WTC11 (cell line): ENCODE measurements at regions not wholly inside any gene's neighbourhood (a gene's known extent, or its start where the extent isn't known, plus 50 kb on each side); places are given as distances from the start of the nearest gene placed in this dataset.

Source experiments
- ATAC-seq: fragments of 200-7000 bp; cut with Tn5 transposase; 2 replicates; pipeline ENCODE4 v1.10.0; 2021; ENCODE audit warnings: mild to moderate bottlenecking, moderate library complexity
- CTCF ChIA-PET: fragments of 300-600 bp; sonication (Branson Sonifier 250); formaldehyde crosslinking; loops from one replicate; lab custom pipeline; 2021; ENCODE audit warnings: antibody characterized with exemption; lab: Charles Lee
- POLR2A ChIA-PET: fragments of 350-600 bp; sonication (Branson Sonifier 250); formaldehyde crosslinking; loops from one replicate; lab custom pipeline; 2021; ENCODE audit warnings: antibody characterized with exemption; lab: Charles Lee
- DNase-seq: peaks from one replicate; pipeline ENCODE4 v3.0.0; 2021; ENCODE audit warnings: low spot score
- H3K27ac Mint-ChIP-seq: 2 replicates; pipeline ENCODE4 v1.8.0; 2021; ENCODE audit warnings: mixed read lengths
- H3K27me3 Mint-ChIP-seq: 2 replicates; pipeline ENCODE4 v1.8.0; 2021; ENCODE audit warnings: low read depth, mild to moderate bottlenecking, moderate library complexity, mixed read lengths
- H3K36me3 Mint-ChIP-seq: 2 replicates; pipeline ENCODE4 v1.8.0; 2021; ENCODE audit warnings: mixed read lengths
- H3K4me1 Mint-ChIP-seq: 2 replicates; pipeline ENCODE4 v1.8.0; 2022; ENCODE audit warnings: mixed read lengths
- H3K4me3 Mint-ChIP-seq: 2 replicates; pipeline ENCODE4 v1.8.0; 2021; ENCODE audit warnings: mild to moderate bottlenecking, moderate library complexity, mixed read lengths
- H3K9me3 Mint-ChIP-seq: 2 replicates; pipeline ENCODE4 v1.8.0; 2021; ENCODE audit warnings: mixed read lengths
- CREB1 ChIP-seq: sonication (generic); formaldehyde crosslinking; IDR thresholded peaks from 2 replicates; pipeline ENCODE4 v1.8.0; 2023; ENCODE audit warnings: mild to moderate bottlenecking, missing genetic modification reagents
- ESRRA ChIP-seq: sonication (generic); formaldehyde crosslinking; IDR thresholded peaks from 2 replicates; pipeline ENCODE4 v1.8.1; 2022; ENCODE audit warnings: mild to moderate bottlenecking, missing genetic modification reagents, borderline replicate concordance
- ETV6 ChIP-seq: sonication (generic); formaldehyde crosslinking; IDR thresholded peaks from 2 replicates; pipeline ENCODE4 v1.8.1; 2022; ENCODE audit warnings: mild to moderate bottlenecking, missing genetic modification reagents
- FOXJ3 ChIP-seq: sonication (generic); formaldehyde crosslinking; IDR thresholded peaks from 2 replicates; pipeline ENCODE4 v1.9.0; 2021; ENCODE audit warnings: missing genetic modification reagents, mild to moderate bottlenecking, borderline replicate concordance
- GRHL2 ChIP-seq: fragments of 250-450 bp; sonication (Bioruptor Pico); IDR thresholded peaks from 2 replicates; pipeline ENCODE4 v1.8.0; 2022; ENCODE audit warnings: mild to moderate bottlenecking, moderate library complexity; ENCODE audit not compliant: insufficient replicate concordance, severe bottlenecking
- GTF2I ChIP-seq: fragments of 250-450 bp; sonication (Bioruptor Pico); conservative IDR thresholded peaks from 2 replicates; pipeline ENCODE4 v1.4.0; 2021; ENCODE audit warnings: mild to moderate bottlenecking
- MXD4 ChIP-seq: fragments of 250-450 bp; sonication (Bioruptor Pico); IDR thresholded peaks from 2 replicates; pipeline ENCODE4 v1.8.0; 2021; ENCODE audit warnings: mild to moderate bottlenecking, moderate library complexity, borderline replicate concordance
- MYBL2 ChIP-seq: sonication (generic); formaldehyde crosslinking; IDR thresholded peaks from 2 replicates; pipeline ENCODE4 v1.8.1; 2023; ENCODE audit warnings: mild to moderate bottlenecking, moderate library complexity, missing genetic modification reagents
- NFATC4 ChIP-seq: fragments of 250-450 bp; sonication (Bioruptor Pico); IDR thresholded peaks from 2 replicates; pipeline ENCODE4 v1.9.0; 2021; ENCODE audit warnings: mild to moderate bottlenecking
- NFYB ChIP-seq: sonication (generic); formaldehyde crosslinking; conservative IDR thresholded peaks from 2 replicates; pipeline ENCODE4 v1.8.0; 2022; ENCODE audit warnings: low read depth, missing genetic modification reagents
- NR3C1 ChIP-seq: sonication (generic); formaldehyde crosslinking; conservative IDR thresholded peaks from 2 replicates; pipeline ENCODE4 v1.8.1; 2023; ENCODE audit warnings: low read depth, mild to moderate bottlenecking, missing genetic modification reagents
- OVOL2 ChIP-seq: fragments of 250-450 bp; sonication (Bioruptor Pico); IDR thresholded peaks from 2 replicates; pipeline ENCODE4 v1.9.0; 2021; ENCODE audit warnings: mild to moderate bottlenecking, borderline replicate concordance
- SMAD3 ChIP-seq: sonication (generic); formaldehyde crosslinking; IDR thresholded peaks from 2 replicates; pipeline ENCODE4 v1.8.0; 2022; ENCODE audit warnings: missing genetic modification reagents, mild to moderate bottlenecking, borderline replicate concordance
- TEAD4 ChIP-seq: sonication (generic); formaldehyde crosslinking; IDR thresholded peaks from 2 replicates; pipeline ENCODE4 v1.8.0; 2022; ENCODE audit warnings: mild to moderate bottlenecking, missing genetic modification reagents
- TP53 ChIP-seq: sonication (generic); formaldehyde crosslinking; IDR thresholded peaks from 2 replicates; pipeline ENCODE4 v1.8.1; 2023; ENCODE audit warnings: mild to moderate bottlenecking, missing genetic modification reagents
- ZNF138 ChIP-seq: sonication (generic); formaldehyde crosslinking; conservative IDR thresholded peaks from 2 replicates; pipeline ENCODE4 v1.8.1; 2022; ENCODE audit warnings: mild to moderate bottlenecking, moderate library complexity, missing genetic modification reagents
- ZNF263 ChIP-seq: sonication (generic); formaldehyde crosslinking; IDR thresholded peaks from 2 replicates; pipeline ENCODE4 v1.8.1; 2022; ENCODE audit warnings: low read depth, mild to moderate bottlenecking, moderate library complexity, missing genetic modification reagents
- TF ChIP-seq, protein P1 (sequence below): sonication (generic); formaldehyde crosslinking; IDR thresholded peaks from 2 replicates; pipeline ENCODE4 v1.8.0; 2022; ENCODE audit warnings: mild to moderate bottlenecking, missing genetic modification reagents
- TF ChIP-seq, protein P2 (sequence below): sonication (generic); formaldehyde crosslinking; IDR thresholded peaks from 2 replicates; pipeline ENCODE4 v1.8.1; 2023; ENCODE audit warnings: mild to moderate bottlenecking, missing genetic modification reagents
- TF ChIP-seq, protein P3 (sequence below): fragments of 250-450 bp; sonication (Bioruptor Pico); IDR thresholded peaks from 2 replicates; pipeline ENCODE4 v1.9.0; 2021; ENCODE audit warnings: mild to moderate bottlenecking, borderline replicate concordance
- TF ChIP-seq, protein P4 (sequence below): sonication (generic); formaldehyde crosslinking; IDR thresholded peaks from 2 replicates; pipeline ENCODE4 v1.8.0; 2023; ENCODE audit warnings: missing genetic modification reagents
- TF ChIP-seq, protein P5 (sequence below): sonication (generic); formaldehyde crosslinking; IDR thresholded peaks from 2 replicates; pipeline ENCODE4 v1.8.0; 2022; ENCODE audit warnings: mild to moderate bottlenecking, missing genetic modification reagents

DNA sequence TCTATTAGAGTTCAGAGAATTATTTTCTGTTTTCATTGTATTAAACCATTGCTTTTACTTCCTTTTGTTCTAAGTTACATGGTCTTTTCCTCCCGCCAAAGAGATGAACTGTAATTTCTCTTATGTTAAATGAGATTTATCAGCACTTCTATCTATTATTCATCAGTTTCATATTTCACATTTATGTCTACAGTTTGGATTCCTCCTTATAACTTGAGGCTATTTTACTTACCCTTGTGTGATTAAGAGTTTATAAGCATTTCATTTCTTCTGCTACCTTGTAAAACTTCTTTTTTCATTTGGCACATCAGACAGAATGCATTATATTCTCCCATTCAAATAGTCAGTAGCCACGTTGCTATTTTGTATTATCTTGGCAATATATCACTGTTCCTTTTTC is 248.2 kb downstream of the PLA2G4A start:
- peaks cover 17% of the 10 kb centered on the region for H3K9me3 Mint-ChIP-seq
- CTCF ChIA-PET, result no interaction called here

DNA sequence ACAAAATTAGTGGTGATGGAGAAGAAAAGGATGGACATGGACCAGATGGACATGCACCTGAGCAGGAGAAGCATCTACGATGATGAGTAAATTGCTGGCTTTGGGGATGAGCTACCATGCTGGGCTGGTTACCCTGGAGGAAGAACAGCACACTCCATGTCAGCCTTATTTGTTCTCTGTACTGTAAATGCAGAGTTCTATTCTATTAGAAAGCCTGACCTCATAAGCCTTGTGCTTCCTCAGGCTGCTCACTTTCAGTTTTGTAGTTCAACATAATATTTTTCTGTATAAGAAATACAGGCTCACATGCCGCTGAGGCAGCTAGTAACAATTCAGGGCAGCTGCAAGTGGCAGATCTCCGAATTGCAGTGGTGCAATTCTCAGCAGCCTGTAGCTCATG is 249.6 kb downstream of the PLA2G4A start:
- Mint-ChIP-seq H3K9me3 (peaks cover 9% of the 10 kb centered on the region), H3K4me3 (no peak overlapping the region), H3K27ac (no peak overlapping the region), H3K27me3 (no peaks in the 10 kb centered on the region), H3K36me3 (0 out of 2 replicates have a peak, but pooled peaks cover under 1% of the 10 kb centered on the region), H3K4me1 (no peaks in the 10 kb centered on the region)
- ATAC-seq (no peak), DNase-seq (no peak)
- ChIA-PET CTCF (no interaction called here), POLR2A (interaction anchor here (0.5 kb wide), 1 partner anchor 1396 kb away, joined by 4 read pairs; no protein-coding TSS in a partner anchor)
- no peak for TF ChIP-seq ZNF138 (CRISPR knock-in tag)
- TF ChIP-seq, protein P1, sequence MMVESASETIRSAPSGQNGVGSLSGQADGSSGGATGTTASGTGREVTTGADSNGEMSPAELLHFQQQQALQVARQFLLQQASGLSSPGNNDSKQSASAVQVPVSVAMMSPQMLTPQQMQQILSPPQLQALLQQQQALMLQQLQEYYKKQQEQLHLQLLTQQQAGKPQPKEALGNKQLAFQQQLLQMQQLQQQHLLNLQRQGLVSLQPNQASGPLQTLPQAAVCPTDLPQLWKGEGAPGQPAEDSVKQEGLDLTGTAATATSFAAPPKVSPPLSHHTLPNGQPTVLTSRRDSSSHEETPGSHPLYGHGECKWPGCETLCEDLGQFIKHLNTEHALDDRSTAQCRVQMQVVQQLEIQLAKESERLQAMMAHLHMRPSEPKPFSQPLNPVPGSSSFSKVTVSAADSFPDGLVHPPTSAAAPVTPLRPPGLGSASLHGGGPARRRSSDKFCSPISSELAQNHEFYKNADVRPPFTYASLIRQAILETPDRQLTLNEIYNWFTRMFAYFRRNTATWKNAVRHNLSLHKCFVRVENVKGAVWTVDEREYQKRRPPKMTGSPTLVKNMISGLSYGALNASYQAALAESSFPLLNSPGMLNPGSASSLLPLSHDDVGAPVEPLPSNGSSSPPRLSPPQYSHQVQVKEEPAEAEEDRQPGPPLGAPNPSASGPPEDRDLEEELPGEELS, result no peak
- TF ChIP-seq TP53 (CRISPR knock-in tag), result no peak
- TF ChIP-seq TEAD4 (CRISPR knock-in tag), result no peak
- no peak for TF ChIP-seq NFATC4 (CRISPR knock-in tag)
- no peak for TF ChIP-seq CREB1 (CRISPR knock-in tag)
- no peak for TF ChIP-seq MYBL2 (CRISPR knock-in tag)
- TF ChIP-seq, protein P2, sequence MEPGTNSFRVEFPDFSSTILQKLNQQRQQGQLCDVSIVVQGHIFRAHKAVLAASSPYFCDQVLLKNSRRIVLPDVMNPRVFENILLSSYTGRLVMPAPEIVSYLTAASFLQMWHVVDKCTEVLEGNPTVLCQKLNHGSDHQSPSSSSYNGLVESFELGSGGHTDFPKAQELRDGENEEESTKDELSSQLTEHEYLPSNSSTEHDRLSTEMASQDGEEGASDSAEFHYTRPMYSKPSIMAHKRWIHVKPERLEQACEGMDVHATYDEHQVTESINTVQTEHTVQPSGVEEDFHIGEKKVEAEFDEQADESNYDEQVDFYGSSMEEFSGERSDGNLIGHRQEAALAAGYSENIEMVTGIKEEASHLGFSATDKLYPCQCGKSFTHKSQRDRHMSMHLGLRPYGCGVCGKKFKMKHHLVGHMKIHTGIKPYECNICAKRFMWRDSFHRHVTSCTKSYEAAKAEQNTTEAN (CRISPR knock-in tag), result no peak
- no peak for TF ChIP-seq MXD4
- TF ChIP-seq NFYB (CRISPR knock-in tag), result no peak
- TF ChIP-seq NR3C1, result no peak
- TF ChIP-seq, all 79 proteins: peak for 0

More for the DNA sequence above, 248.2 kb downstream of the PLA2G4A start:
- no peaks in the 10 kb centered on the region for H3K27me3 Mint-ChIP-seq
- ATAC-seq, result no peak
- POLR2A ChIA-PET, result no interaction called here
- no peak for DNase-seq
- no peaks in the 10 kb centered on the region for H3K4me1 Mint-ChIP-seq
- H3K36me3 Mint-ChIP-seq, result peaks cover 7% of the 10 kb centered on the region; the same call in 1 of the 2 replicates
- no peak for TF ChIP-seq OVOL2 (CRISPR knock-in tag)
- TF ChIP-seq, protein P3, sequence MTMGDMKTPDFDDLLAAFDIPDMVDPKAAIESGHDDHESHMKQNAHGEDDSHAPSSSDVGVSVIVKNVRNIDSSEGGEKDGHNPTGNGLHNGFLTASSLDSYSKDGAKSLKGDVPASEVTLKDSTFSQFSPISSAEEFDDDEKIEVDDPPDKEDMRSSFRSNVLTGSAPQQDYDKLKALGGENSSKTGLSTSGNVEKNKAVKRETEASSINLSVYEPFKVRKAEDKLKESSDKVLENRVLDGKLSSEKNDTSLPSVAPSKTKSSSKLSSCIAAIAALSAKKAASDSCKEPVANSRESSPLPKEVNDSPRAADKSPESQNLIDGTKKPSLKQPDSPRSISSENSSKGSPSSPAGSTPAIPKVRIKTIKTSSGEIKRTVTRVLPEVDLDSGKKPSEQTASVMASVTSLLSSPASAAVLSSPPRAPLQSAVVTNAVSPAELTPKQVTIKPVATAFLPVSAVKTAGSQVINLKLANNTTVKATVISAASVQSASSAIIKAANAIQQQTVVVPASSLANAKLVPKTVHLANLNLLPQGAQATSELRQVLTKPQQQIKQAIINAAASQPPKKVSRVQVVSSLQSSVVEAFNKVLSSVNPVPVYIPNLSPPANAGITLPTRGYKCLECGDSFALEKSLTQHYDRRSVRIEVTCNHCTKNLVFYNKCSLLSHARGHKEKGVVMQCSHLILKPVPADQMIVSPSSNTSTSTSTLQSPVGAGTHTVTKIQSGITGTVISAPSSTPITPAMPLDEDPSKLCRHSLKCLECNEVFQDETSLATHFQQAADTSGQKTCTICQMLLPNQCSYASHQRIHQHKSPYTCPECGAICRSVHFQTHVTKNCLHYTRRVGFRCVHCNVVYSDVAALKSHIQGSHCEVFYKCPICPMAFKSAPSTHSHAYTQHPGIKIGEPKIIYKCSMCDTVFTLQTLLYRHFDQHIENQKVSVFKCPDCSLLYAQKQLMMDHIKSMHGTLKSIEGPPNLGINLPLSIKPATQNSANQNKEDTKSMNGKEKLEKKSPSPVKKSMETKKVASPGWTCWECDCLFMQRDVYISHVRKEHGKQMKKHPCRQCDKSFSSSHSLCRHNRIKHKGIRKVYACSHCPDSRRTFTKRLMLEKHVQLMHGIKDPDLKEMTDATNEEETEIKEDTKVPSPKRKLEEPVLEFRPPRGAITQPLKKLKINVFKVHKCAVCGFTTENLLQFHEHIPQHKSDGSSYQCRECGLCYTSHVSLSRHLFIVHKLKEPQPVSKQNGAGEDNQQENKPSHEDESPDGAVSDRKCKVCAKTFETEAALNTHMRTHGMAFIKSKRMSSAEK (CRISPR knock-in tag), result no peak
- TF ChIP-seq, protein P2 (CRISPR knock-in tag), result no peak
- TF ChIP-seq, protein P4, sequence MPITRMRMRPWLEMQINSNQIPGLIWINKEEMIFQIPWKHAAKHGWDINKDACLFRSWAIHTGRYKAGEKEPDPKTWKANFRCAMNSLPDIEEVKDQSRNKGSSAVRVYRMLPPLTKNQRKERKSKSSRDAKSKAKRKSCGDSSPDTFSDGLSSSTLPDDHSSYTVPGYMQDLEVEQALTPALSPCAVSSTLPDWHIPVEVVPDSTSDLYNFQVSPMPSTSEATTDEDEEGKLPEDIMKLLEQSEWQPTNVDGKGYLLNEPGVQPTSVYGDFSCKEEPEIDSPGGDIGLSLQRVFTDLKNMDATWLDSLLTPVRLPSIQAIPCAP (CRISPR knock-in tag), result no peak
- TF ChIP-seq, protein P5, sequence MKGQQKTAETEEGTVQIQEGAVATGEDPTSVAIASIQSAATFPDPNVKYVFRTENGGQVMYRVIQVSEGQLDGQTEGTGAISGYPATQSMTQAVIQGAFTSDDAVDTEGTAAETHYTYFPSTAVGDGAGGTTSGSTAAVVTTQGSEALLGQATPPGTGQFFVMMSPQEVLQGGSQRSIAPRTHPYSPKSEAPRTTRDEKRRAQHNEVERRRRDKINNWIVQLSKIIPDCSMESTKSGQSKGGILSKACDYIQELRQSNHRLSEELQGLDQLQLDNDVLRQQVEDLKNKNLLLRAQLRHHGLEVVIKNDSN (CRISPR knock-in tag), result no peak
- no peak for TF ChIP-seq ETV6
- TF ChIP-seq ZNF263 (CRISPR knock-in tag), result no peak
- TF ChIP-seq SMAD3 (CRISPR knock-in tag), result no peak
- no peak for TF ChIP-seq GRHL2 (CRISPR knock-in tag)
- TF ChIP-seq FOXJ3 (CRISPR knock-in tag), result no peak
- no peak for TF ChIP-seq ESRRA (CRISPR knock-in tag)
- no peak for TF ChIP-seq GTF2I (CRISPR knock-in tag)
- H3K27ac Mint-ChIP-seq, result no peak overlapping the region
- no peak overlapping the region for H3K4me3 Mint-ChIP-seq
